Pancreas (tissue), 10 donors: ENCODE measurements at regions not wholly inside any gene's neighbourhood (a gene's known extent, or its start where the extent isn't known, plus 50 kb on each side); places are given as distances from the start of the nearest gene placed in this dataset.
A peak's percentile ranks its signal among the peaks of the same experiment; 100 is the strongest.

Experiments used
- ATAC-seq, 4 donors: fragments of 200-7000 bp; cut with Tn5 transposase; one replicate each; pipeline versions ENCODE4 v1.8.0 to v1.9.1; 2020; ENCODE audit warnings: mild to moderate bottlenecking in 4 of 4, moderate library complexity in 4 of 4
- DNase-seq, 6 donors: peaks; one replicate each; pipeline ENCODE4 v3.0.0-alpha.2; 2020
- FAIRE-seq: peaks from 2 replicates; lab custom pipeline; 2012; peaks lifted over from hg19 to GRCh38; lab: Jason Lieb, UNC
- H3K27ac ChIP-seq, 4 donors: fragments of 200-600 bp; sonication (generic); 1 replicate in 3 of 4; 2 replicates in 1 of 4; pipeline versions ENCODE4 v1.5.0 to v1.8.0; 2020
- H3K27me3 ChIP-seq, 4 donors: fragments of 200-600 bp; one replicate each; pipeline ENCODE4 v1.8.0; 2021
- H3K36me3 ChIP-seq, 3 donors: fragments of 200-600 bp; sonication (generic) in 1 of 3; one replicate each; pipeline versions ENCODE4 v1.5.0 to v1.8.0; 2020 to 2021
- H3K4me1 ChIP-seq, 3 donors: fragments of 200-600 bp; one replicate each; pipeline ENCODE4 v1.8.0; 2021
- H3K4me3 ChIP-seq, 4 donors: fragments of 200-600 bp; sonication (generic) in 2 of 4; one replicate each; pipeline versions ENCODE4 v1.5.0 to v1.8.0; 2020 to 2021
- H3K9me3 ChIP-seq, 4 donors: fragments of 200-600 bp; one replicate each; pipeline ENCODE4 v1.8.0; 2021
- CTCF ChIP-seq, 4 donors: fragments of 200-600 bp; sonication (generic) in 3 of 4; IDR thresholded peaks; one replicate each; pipeline versions ENCODE4 v1.5.0 to v1.8.0; 2021; ENCODE audit warnings: antibody characterized with exemption in 4 of 4
- WGBS, 2 donors: extraction: QIAGEN DNeasy Blood & Tissue Kit; methylation state at CpG; one replicate each; pipeline ENCODE4 v1.1.7; 2013; 5-methylcytosine and 5-hydroxymethylcytosine counted together
- intact Hi-C, 3 donors: fragments of 100-400 bp; cut with DNase I; formaldehyde crosslinking; loops; one replicate each; pipeline versions ENCODE4 v1.11.1 to v1.14.2; 2022
- donor health status: healthy with polysubstance abuse.
- donor health status: DM: no; HTN: no; CAD: no; lungs with moderate emphysema.
- donor health status: DM: no; HTN: no; CAD: no.
- donor health status: control.
- donor health status: control.
- donor health status: Bipolar disorder and iron deficiency.
- donor health status: DM: yes; HTN: yes; CAD: no.
- donor health status: DM: no; HTN: no; CAD: no.
- donor health status: DM: no; HTN: no; CAD: no.
- donor health status: DM: yes; HTN: yes; CAD: no.

GRCh38 chr5:57816108-57816507, 333.5 kb upstream of the ACTBL2 start:
- FAIRE-seq, result no peak
- no peaks in the 10 kb centered on the region for H3K9me3 ChIP-seq
- H3K4me1 ChIP-seq, result no peaks in the 10 kb centered on the region
- ATAC-seq, result peak in 2 of 4 donors; percentile 27 to 39
- H3K4me3 ChIP-seq, result no peak overlapping the region
- no peak overlapping the region for H3K27ac ChIP-seq
- no peaks in the 10 kb centered on the region for H3K27me3 ChIP-seq
- no peak for TF ChIP-seq CTCF (IDR thresholded peaks at IDR 0.05)
- no peaks in the 10 kb centered on the region for H3K36me3 ChIP-seq
- no peak for DNase-seq
- intact Hi-C loops, result no loop called here

- 92 to 100% methylated on average over 1 of the region's 1 CpG for WGBS, 2 donors
- DNase-seq, result no peak
- Histone ChIP-seq H3K4me1 (no peaks in the 10 kb centered on the region), H3K36me3 (no peaks in the 10 kb centered on the region), H3K27me3 (no peaks in the 10 kb centered on the region), H3K27ac (no peak overlapping the region), H3K9me3 (no peaks in the 10 kb centered on the region), H3K4me3 (no peak overlapping the region)
- FAIRE-seq, result no peak
- intact Hi-C loops, result no loop called here
- TF ChIP-seq CTCF (IDR thresholded peaks at IDR 0.05), result no peak
- no peak for ATAC-seq
Observed at GRCh38 chr5:57805732-57806131, 323.1 kb upstream of the ACTBL2 start.

- H3K36me3 ChIP-seq, result no peaks in the 10 kb centered on the region
- TF ChIP-seq CTCF (IDR thresholded peaks at IDR 0.05), result no peak
- DNase-seq (no peak), ATAC-seq (no peak), FAIRE-seq (no peak)
- H3K4me3 ChIP-seq, result no peak overlapping the region
- H3K4me1 ChIP-seq, result no peaks in the 10 kb centered on the region
- intact Hi-C loops, result no loop called here
- no peaks in the 10 kb centered on the region for H3K27me3 ChIP-seq
- H3K27ac ChIP-seq, result no peak overlapping the region
- no peaks in the 10 kb centered on the region for H3K9me3 ChIP-seq
Observed at GRCh38 chr5:57805170-57805569, 322.6 kb upstream of the ACTBL2 start.

- FAIRE-seq, result no peak
- H3K27me3 ChIP-seq, result no peaks in the 10 kb centered on the region
- no peak for ATAC-seq
- no peak for TF ChIP-seq CTCF (IDR thresholded peaks at IDR 0.05)
- intact Hi-C loops, result no loop called here
- no peaks in the 10 kb centered on the region for H3K36me3 ChIP-seq
- no peaks in the 10 kb centered on the region for H3K4me1 ChIP-seq
- H3K9me3 ChIP-seq, result no peaks in the 10 kb centered on the region
- 92 to 94% methylated on average over 1 of the region's 1 CpG for WGBS, 2 donors
- no peak for DNase-seq
- H3K4me3 ChIP-seq, result no peak overlapping the region
- no peak overlapping the region for H3K27ac ChIP-seq
Observed at GRCh38 chr5:57804505-57804904, 321.9 kb upstream of the ACTBL2 start.

GRCh38 chr5:57804007-57804444, 321.4 kb upstream of the ACTBL2 start:
- no peak overlapping the region for H3K27ac ChIP-seq
- no peaks in the 10 kb centered on the region for H3K4me1 ChIP-seq
- no peak for TF ChIP-seq CTCF (IDR thresholded peaks at IDR 0.05)
- no peaks in the 10 kb centered on the region for H3K36me3 ChIP-seq
- 89 to 92% methylated on average over 2 of the region's 2 CpGs for WGBS, 2 donors
- intact Hi-C loops, result no loop called here
- H3K9me3 ChIP-seq, result no peaks in the 10 kb centered on the region
- H3K4me3 ChIP-seq, result no peak overlapping the region
- DNase-seq (no peak), FAIRE-seq (no peak), ATAC-seq (no peak)
- H3K27me3 ChIP-seq, result no peaks in the 10 kb centered on the region
